Adrenal gland (tissue), 5 donors: ENCODE measurements at regions not wholly inside any gene's neighbourhood (a gene's known extent, or its start where the extent isn't known, plus 50 kb on each side); places are given as distances from the start of the nearest gene placed in this dataset.

Source experiments
- POLR2A ChIP-seq, 2 donors: fragments of 450-650 bp; IDR thresholded peaks; one replicate each; pipeline ENCODE4 v1.6.1; 2017; ENCODE audit warnings: antibody characterized with exemption in 2 of 2, mild to moderate bottlenecking in 2 of 2, moderate library complexity in 1 of 2
- TF ChIP-seq, protein P1 (sequence below), 6 experiments: fragments of 450-650 bp in 4 of 6; fragments of 200-600 bp in 2 of 6; sonication (generic) in 1 of 6; IDR thresholded peaks; 1 replicate in 5 of 6; 2 replicates in 1 of 6; pipeline versions ENCODE4 v1.5.1 to v1.8.0; 2016 to 2021; ENCODE audit warnings: antibody characterized with exemption in 6 of 6, mild to moderate bottlenecking in 2 of 6, moderate library complexity in 1 of 6
- donor health status: DM: no; HTN: no; CAD: no.

- TF ChIP-seq, protein P1, sequence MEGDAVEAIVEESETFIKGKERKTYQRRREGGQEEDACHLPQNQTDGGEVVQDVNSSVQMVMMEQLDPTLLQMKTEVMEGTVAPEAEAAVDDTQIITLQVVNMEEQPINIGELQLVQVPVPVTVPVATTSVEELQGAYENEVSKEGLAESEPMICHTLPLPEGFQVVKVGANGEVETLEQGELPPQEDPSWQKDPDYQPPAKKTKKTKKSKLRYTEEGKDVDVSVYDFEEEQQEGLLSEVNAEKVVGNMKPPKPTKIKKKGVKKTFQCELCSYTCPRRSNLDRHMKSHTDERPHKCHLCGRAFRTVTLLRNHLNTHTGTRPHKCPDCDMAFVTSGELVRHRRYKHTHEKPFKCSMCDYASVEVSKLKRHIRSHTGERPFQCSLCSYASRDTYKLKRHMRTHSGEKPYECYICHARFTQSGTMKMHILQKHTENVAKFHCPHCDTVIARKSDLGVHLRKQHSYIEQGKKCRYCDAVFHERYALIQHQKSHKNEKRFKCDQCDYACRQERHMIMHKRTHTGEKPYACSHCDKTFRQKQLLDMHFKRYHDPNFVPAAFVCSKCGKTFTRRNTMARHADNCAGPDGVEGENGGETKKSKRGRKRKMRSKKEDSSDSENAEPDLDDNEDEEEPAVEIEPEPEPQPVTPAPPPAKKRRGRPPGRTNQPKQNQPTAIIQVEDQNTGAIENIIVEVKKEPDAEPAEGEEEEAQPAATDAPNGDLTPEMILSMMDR (IDR thresholded peaks at IDR 0.05): no peak
- TF ChIP-seq POLR2A (IDR thresholded peaks at IDR 0.05): no peak
Observed at GRCh38 chr4:99736846-99737245, 79.2 kb upstream of the C4orf54 start.
